NCI-H128 (cell line): ENCODE measurements at regions not wholly inside any gene's neighbourhood (a gene's known extent, or its start where the extent isn't known, plus 50 kb on each side); places are given as distances from the start of the nearest gene placed in this dataset.
A peak's percentile ranks its signal among the peaks of the same experiment; 100 is the strongest.

Experiments
- DNase-seq: peaks from one replicate; lab custom pipeline; 2025; ENCODE audit not compliant: unreplicated experiment; lab: John Stamatoyannopoulos, UW

DNA sequence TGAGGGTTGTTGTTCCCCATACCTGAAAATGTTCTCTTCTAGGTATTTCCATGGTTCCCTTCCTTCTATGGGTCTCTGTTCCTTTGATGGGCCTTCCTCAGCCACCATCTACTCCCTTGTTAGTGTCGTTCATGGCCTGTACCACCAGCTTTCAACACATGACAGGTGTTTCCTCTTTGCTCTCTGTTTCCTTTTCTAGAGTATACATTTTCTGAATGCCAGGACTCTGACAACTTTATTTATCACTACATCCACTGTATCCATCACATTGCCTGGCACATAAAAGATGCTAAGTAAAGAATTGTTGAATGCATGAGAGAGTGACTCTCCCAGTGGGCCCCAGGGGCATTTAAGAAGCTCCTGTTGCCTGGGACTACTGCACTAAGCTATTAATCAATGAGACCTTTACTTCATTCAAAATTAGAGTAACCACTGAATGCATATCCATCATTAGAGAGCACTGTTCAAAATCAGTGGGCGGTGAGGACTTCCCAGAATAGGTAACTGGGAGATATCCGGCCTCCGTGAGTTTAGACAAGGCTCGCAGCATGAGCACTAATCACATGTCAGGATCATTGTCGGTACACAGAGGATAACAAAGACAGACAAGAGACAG lies 255.0 kb downstream of the CBLN1 start:
- DNase-seq: no peak

DNA sequence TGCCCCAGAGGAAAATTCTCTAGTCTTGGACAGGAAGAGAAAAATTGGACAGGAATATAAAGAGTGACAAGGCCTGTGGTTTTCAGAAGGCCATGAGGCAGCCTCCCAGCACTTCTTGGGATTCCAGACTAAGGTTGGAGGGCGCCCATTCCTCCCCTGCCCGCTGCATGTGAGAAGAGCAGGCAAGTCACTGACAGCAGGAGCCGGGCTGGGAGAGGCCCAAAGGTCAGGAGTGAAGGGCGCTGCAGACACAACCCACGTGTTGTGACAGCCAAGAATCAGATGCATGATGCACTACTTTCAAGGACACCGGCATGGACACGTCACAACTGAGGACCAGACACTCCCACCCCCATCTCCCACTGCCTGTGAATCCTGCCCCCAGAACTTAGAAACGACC lies 256.7 kb downstream of the CBLN1 start:
- no peak for DNase-seq

- no peak for DNase-seq
Measured at GRCh38 chr16:49024016-49024415, 257.6 kb downstream of the CBLN1 start.

- no peak for DNase-seq
Measured at GRCh38 chr16:49023050-49023449, 258.6 kb downstream of the CBLN1 start.

- DNase-seq: no peak
Measured at GRCh38 chr16:49022351-49022963, 259.2 kb downstream of the CBLN1 start.

GRCh38 chr16:49021136-49021535 lies 260.5 kb downstream of the CBLN1 start:
- DNase-seq: no peak

- no peak for DNase-seq
Measured at GRCh38 chr16:49020436-49020835, 261.2 kb downstream of the CBLN1 start.

- peak; percentile 40 for DNase-seq
Measured at GRCh38 chr16:49019831-49020230, 261.8 kb downstream of the CBLN1 start.

DNA sequence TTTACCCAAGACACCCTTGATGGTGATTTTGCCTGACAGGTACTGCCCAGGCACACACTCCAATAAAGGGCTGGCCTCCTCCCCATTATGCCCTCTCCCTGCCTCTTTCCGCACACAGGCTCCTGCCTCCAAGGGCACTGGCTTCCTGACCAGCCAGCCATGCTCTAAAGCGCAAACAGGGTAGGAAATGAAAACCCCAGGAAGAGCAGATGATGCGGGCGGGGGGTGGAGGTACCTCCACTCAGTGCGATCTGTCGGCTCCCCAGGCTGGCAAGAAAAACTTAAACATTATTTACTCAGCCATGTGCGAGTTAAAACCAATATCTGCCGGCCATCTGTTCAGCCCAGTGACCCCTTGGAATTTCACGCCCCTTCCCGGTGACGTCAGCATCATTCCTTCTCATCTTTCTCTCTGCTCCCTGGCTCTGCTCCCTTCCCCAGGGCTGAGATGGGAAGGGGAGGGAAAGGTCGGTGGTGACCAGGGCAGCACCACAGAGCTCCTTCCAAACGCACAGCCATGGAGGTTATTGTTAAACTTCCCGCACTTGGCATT lies 262.5 kb downstream of the CBLN1 start:
- DNase-seq: no peak

- no peak for DNase-seq
Measured at GRCh38 chr16:49018259-49018931, 263.2 kb downstream of the CBLN1 start.

GRCh38 chr16:49017501-49017900 lies 264.1 kb downstream of the CBLN1 start:
- DNase-seq: no peak

GRCh38 chr16:49016461-49016860 lies 265.2 kb downstream of the CBLN1 start:
- DNase-seq: no peak

GRCh38 chr16:49015225-49015592 lies 266.4 kb downstream of the CBLN1 start:
- DNase-seq: no peak

DNA sequence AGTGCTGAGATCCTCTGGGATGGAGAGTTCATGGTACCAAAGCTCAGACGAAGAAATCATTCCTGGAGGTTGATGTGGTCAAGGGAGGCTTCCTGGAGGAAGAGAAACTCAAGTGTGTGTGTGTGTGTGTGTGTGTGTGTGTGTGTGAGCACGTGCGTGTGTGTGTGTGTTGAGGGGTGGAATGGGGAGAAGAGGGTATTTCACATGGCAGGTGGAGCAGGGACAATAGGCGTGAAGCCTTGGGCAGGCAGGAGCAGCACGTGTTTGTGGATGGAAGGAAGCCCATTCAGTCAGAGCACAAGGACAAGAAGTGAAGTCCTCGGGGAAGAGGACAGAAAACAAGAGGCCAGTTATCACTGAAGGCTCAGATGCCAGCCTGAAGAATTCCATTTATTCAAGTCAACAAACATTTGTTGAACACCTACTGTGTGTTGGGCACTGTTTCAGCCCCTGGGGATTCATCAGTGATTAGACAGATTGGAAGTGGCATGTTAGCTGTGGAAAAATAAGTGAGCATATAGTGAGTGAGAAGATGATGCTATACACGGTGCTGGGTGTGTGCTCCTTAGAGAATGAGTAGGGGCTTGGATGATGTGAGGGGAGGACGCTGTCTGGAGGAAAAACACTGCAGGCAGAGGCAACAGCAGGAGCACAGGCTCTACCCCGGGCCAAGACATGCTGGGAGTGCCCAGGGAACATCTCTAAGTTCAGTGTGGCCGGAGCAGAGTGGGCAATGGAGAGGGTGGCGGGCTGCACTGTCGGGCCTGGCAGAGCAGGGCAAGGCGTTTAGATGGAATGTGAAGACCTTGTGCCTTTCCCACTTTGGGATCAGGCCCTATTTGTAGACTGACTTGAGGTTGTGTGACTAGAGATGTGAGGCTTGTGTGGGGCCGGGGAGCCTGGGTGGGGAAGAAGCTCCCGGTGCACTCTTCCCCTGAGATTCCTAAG lies 267.1 kb downstream of the CBLN1 start:
- DNase-seq: no peak

DNA sequence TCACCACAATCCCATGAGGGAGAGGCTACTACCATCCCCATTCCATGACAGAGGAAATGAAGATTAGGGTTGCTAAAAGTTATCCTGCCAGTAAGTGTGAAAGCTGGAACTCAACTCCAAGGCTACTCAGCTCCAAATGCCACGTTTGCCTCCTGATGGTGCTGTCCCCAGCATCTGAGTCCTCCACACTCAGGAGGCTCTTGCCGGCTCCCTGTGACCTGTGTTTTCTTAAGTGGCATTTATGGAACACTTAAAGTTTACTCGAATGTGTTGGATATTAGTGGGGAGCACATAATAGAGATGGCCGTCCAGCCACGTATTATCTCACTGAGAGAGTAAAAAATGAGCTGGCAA lies 267.9 kb downstream of the CBLN1 start:
- no peak for DNase-seq

- DNase-seq: no peak
Measured at GRCh38 chr16:49012961-49013726, 268.5 kb downstream of the CBLN1 start.

GRCh38 chr16:49011901-49012300 lies 269.7 kb downstream of the CBLN1 start:
- DNase-seq: no peak

DNA sequence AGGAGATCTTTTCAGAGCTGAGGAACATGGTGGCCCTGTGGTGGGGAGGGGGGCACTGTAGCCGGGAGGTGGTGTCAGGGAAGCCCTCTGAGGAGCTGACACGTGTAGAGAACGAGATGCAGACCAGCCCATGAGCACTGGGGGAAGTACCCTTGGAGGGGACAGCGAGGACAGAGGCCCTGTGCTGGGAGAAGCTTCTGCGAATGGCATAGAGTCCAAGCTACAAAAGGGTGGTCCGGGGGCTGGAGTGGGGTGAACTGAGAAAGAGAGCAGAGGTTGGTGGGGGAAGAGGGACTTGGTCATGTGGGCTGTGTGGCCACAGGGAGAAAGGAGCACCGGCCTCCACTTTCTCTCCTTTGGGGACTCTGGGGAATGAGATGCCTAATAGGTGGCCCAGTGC lies 270.8 kb downstream of the CBLN1 start:
- no peak for DNase-seq

DNA sequence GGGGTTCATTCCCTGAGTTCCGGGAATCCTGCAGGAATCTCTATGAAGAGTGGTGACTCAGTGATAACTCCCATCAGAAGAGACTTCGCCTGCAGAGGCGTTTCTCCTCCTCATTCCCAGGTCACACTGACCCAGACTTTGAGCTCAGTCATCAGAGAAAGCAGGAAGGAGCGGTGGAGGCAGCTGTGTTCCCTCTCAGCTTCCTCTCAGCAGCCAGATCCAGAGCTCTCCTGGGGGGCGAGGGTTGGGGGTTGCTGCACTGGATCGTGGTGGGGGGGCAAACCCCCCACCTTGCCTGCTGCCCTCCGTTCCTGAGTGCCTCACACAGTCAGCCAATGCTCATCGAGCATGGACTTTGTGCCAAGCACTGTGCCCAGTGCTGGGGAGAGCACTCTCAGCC lies 271.2 kb downstream of the CBLN1 start:
- no peak for DNase-seq

DNA sequence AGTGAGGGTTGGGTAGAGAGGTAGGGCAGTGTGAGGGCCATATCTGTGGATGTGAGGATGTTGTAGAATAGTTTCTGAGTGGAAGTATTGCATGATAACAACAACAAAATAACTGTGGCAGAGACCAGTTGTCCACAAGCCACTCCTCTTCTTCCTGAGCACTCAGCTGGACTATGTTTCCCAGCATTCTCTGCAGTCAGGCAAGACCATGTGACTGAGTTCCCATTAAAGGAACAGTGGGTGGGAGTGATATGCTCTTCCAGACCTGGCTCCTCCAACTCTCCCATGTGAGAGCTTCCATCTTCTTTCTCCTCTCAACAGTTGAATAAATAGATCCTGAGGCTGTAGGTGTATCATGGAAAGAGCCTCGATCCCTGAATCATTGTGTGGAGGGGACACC lies 272.4 kb downstream of the CBLN1 start:
- no peak for DNase-seq

DNA sequence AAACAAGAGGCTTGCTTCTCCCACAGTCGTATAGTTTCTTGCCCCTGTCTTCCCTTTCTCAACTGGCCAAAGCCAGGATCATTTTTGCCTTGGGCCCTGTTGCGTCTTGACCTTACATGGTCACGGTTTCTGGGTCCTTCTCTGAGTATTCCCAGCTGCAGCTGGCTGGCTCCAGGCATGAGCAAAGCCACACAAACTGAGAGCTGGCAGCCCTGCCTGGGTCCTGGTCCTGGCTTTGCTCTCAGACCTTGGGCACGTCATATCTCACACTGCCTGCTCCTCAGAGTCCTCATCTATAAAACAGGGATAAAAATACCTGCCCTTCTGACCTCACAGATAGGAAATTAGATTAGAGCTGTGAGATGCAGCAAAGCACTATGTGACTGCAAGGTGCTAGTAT lies 277.6 kb downstream of the CBLN1 start:
- DNase-seq: no peak
